ENCODE measurements at regions not wholly inside any gene's neighbourhood (a gene's known extent, or its start where the extent isn't known, plus 50 kb on each side); places are given as distances from the start of the nearest gene placed in this dataset.

DNA sequence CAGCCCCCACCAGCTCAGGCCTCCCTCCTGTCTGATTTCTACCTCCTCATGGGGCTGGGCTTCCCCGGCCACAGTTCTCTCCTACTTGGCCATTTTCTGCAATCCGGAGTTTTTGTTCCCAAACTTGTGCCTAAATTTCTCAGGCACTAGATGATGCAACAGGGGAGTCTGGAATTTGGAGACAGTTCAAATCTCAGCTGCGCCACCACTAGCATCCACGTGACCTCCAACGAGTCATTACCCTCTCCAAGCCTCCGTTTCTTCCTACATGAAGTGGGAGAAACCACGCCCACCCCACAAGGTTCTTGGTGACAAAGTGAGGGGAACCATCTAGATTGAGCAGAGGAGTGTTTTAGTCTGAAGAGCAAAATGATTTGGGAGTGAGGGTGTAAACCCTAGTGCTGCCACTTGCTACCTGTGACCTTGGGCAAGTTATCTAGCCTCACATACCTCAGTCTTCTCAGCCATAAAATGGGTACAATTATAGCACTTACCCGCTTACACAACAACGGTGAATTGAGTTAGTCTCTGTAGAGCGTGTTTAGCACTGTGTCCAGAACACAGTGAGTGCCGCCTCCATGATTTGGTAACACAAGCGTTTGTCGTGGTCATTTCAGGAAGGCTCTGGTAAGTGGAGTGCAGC, 61.4 kb upstream of the ASAP2 start:
- TF ChIP-seq YY1 (IDR thresholded peaks at IDR 0.05; ENCODE audit: insufficient read depth, insufficient read length) (no peak), ZNF274 (IDR thresholded peaks at IDR 0.05; ENCODE audit: low read depth, low read length) (no peak), SUZ12 (IDR thresholded peaks at IDR 0.05; ENCODE audit: extremely low read depth, insufficient read depth, insufficient read length) (no peak)
